PFSK-1 (cell line): ENCODE measurements at regions not wholly inside any gene's neighbourhood (a gene's known extent, or its start where the extent isn't known, plus 50 kb on each side); places are given as distances from the start of the nearest gene placed in this dataset.

Experiments used
- FOXP2 ChIP-seq: optimal IDR thresholded peaks from 2 replicates; pipeline ENCODE3; 2011; ENCODE audit warnings: borderline replicate concordance, control low read depth, inconsistent platforms; ENCODE audit not compliant: insufficient read depth; ENCODE audit errors: extremely low read length, extremely low read depth
- POLR2AphosphoS5 ChIP-seq: IDR thresholded peaks from 2 replicates; pipeline ENCODE4 v1.6.1; 2012; ENCODE audit warnings: low read depth, mild to moderate bottlenecking, control low read depth, low read length, moderate library complexity
- SIN3A ChIP-seq: IDR thresholded peaks from 2 replicates; pipeline ENCODE4 v1.6.1; 2012; ENCODE audit warnings: mild to moderate bottlenecking, low read length, moderate library complexity, borderline replicate concordance; ENCODE audit not compliant: insufficient read depth
- TAF1 ChIP-seq: IDR thresholded peaks from 2 replicates; pipeline ENCODE4 v1.6.1; 2012; ENCODE audit warnings: low read length, control low read depth, borderline replicate concordance; ENCODE audit not compliant: insufficient read depth
- TF ChIP-seq, protein P1 (sequence below), 2 experiments: IDR thresholded peaks; 2 replicates each; pipeline versions ENCODE4 v1.6.1 to v1.8.0; 2011 to 2012; ENCODE audit warnings: low read depth in 2 of 2, low read length in 2 of 2, control low read depth in 1 of 2, inconsistent platforms in 1 of 2, mild to moderate bottlenecking in 1 of 2, moderate library complexity in 1 of 2; ENCODE audit not compliant: insufficient read depth in 1 of 2

DNA sequence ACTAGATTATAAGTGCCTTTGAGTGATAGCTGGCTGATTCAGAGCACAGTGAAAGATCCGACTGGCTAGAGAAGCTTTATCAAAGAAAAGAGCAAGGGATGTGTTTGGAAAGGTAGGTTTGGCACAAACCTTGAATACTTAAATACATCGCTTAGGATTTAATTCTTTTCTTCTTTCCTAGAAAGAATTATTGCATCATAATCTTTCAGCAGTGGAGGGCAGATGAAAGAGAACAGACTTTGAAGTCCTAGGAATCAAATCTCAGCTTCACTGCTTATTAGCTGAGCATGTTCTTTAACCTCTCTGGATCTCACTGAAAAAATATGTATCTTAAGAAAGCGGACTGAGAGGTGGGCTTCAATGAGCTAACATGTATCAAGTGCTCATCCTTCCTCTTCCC, 122.8 kb downstream of the ZNF365 start:
- TF ChIP-seq POLR2AphosphoS5: no peak
- no peak for TF ChIP-seq TAF1
- TF ChIP-seq, protein P1, sequence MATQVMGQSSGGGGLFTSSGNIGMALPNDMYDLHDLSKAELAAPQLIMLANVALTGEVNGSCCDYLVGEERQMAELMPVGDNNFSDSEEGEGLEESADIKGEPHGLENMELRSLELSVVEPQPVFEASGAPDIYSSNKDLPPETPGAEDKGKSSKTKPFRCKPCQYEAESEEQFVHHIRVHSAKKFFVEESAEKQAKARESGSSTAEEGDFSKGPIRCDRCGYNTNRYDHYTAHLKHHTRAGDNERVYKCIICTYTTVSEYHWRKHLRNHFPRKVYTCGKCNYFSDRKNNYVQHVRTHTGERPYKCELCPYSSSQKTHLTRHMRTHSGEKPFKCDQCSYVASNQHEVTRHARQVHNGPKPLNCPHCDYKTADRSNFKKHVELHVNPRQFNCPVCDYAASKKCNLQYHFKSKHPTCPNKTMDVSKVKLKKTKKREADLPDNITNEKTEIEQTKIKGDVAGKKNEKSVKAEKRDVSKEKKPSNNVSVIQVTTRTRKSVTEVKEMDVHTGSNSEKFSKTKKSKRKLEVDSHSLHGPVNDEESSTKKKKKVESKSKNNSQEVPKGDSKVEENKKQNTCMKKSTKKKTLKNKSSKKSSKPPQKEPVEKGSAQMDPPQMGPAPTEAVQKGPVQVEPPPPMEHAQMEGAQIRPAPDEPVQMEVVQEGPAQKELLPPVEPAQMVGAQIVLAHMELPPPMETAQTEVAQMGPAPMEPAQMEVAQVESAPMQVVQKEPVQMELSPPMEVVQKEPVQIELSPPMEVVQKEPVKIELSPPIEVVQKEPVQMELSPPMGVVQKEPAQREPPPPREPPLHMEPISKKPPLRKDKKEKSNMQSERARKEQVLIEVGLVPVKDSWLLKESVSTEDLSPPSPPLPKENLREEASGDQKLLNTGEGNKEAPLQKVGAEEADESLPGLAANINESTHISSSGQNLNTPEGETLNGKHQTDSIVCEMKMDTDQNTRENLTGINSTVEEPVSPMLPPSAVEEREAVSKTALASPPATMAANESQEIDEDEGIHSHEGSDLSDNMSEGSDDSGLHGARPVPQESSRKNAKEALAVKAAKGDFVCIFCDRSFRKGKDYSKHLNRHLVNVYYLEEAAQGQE (IDR thresholded peaks at IDR 0.05; ENCODE audit: insufficient read depth in 1 of 2, low read depth in 2 of 2, low read length in 2 of 2): no peak
- no peak for TF ChIP-seq FOXP2
- no peak for TF ChIP-seq SIN3A

DNA sequence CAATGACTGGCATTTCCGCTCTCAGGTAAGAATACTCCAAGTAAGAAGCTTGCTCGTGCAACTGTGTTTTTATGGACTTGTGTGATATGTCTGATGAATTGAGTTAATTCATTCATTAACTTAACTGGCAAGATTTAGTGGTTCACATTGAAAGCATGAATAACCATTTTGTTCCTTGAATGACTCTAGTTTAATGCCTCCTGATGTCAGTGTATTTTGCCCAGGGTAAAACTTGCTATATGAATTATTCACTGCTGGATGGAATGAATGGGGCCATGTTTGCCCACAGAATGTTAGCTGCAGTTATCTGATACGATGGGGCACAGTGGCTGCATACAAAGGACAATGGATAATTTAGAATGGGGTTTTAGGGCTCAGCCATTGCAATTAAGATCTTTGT, 124.1 kb downstream of the ZNF365 start:
- TF ChIP-seq FOXP2: no peak
- no peak for TF ChIP-seq TAF1
- TF ChIP-seq POLR2AphosphoS5: no peak
- no peak for TF ChIP-seq SIN3A
- TF ChIP-seq, protein P1 (IDR thresholded peaks at IDR 0.05; ENCODE audit: insufficient read depth in 1 of 2, low read depth in 2 of 2, low read length in 2 of 2): no peak

DNA sequence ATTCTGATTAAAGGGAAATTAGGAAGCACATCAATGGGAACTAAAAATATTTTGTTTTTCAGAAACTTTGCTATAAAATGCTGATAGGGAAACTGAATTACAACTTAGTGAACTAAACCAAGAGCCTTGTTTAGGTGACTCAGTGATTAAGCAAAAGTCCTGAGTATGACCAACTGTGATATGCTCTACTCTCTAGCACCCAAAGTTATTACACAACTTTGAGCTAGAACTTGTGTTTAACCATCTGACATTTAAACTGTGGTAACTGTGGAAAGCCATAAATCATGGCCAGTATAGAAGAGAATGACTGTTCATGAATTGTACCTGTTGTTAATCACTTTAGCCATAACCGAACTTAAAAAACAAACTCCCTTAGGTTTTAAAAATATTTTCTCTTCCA, 127.4 kb downstream of the ZNF365 start:
- TF ChIP-seq, protein P1 (IDR thresholded peaks at IDR 0.05; ENCODE audit: insufficient read depth in 1 of 2, low read depth in 2 of 2, low read length in 2 of 2): no peak
- no peak for TF ChIP-seq SIN3A
- TF ChIP-seq TAF1: no peak
- TF ChIP-seq POLR2AphosphoS5: no peak
- no peak for TF ChIP-seq FOXP2

DNA sequence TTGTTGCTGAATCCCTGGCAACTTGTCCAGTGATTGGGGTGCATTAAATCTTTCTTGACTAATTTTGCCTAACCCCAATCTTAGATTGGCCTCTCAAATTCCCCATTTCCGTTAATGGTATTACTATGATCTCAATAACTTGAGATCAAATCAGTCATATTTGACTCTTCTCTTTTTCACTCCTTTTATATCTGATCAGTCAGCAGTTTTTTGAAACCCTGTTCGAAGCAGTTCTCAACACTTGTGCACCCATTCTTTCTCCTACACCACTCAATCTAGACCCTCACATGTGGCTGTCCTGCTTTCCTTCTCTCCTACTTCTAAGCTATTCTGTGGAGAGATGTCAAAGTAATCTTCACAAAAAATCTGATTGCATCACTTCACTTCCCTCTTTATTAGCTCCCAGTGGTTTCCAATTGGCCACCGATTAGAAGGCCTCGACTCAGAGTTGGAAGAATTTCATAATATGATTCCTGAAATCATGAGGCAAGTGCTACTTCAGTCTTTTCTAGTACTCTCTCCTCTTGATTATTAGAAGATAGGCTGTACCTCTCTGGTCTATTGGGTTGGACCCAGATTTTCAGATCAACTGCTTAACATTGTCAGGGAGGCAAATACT, 128.9 kb downstream of the ZNF365 start:
- TF ChIP-seq POLR2AphosphoS5 (no peak), SIN3A (no peak), FOXP2 (no peak), TAF1 (no peak)
- TF ChIP-seq, protein P1 (IDR thresholded peaks at IDR 0.05; ENCODE audit: insufficient read depth in 1 of 2, low read depth in 2 of 2, low read length in 2 of 2): no peak
